Naive thymus-derived CD4-positive, alpha-beta T cell (primary cell): ENCODE measurements at regions not wholly inside any gene's neighbourhood (a gene's known extent, or its start where the extent isn't known, plus 50 kb on each side); places are given as distances from the start of the nearest gene placed in this dataset.

Source experiments
- ATAC-seq: fragments of 150-1000 bp; cut with Tn5 transposase; 2 replicates; pipeline ENCODE4 v1.10.0; 2021; ENCODE audit warnings: mild to moderate bottlenecking, moderate library complexity
- CTCF ChIA-PET: fragments of 350-600 bp; sonication (Branson Sonifier 250); formaldehyde crosslinking; loops from one replicate; lab custom pipeline; 2021; ENCODE audit warnings: antibody characterized with exemption; lab: Charles Lee
- POLR2A ChIA-PET: fragments of 350-600 bp; sonication (Branson Sonifier 250); formaldehyde crosslinking; loops from one replicate; lab custom pipeline; 2021; ENCODE audit warnings: antibody characterized with exemption, inconsistent platforms; lab: Charles Lee
- DNase-seq, 9 donors: peaks; one replicate each; pipeline versions ENCODE4 v3.0.0 to v3.0.0-alpha.2; 2020 to 2022; ENCODE audit warnings: mixed read lengths in 1 of 9
- H3K27ac ChIP-seq: one replicate; pipeline ENCODE4 v1.7.0; 2013; ENCODE audit warnings: mild to moderate bottlenecking, low read depth, low read length, moderate library complexity
- H3K27me3 ChIP-seq, 2 donors: one replicate each; pipeline ENCODE4 v1.7.0; 2013; ENCODE audit warnings: low read length in 2 of 2, mild to moderate bottlenecking in 2 of 2, moderate library complexity in 2 of 2; ENCODE audit not compliant: control insufficient read depth in 2 of 2, insufficient read depth in 2 of 2
- H3K36me3 ChIP-seq, 3 experiments: 1 replicate in 2 of 3; 2 replicates in 1 of 3; pipeline ENCODE4 v1.7.0; 2013; ENCODE audit warnings: low read length in 3 of 3, mild to moderate bottlenecking in 3 of 3, moderate library complexity in 1 of 3; ENCODE audit not compliant: insufficient read depth in 3 of 3, control insufficient read depth in 2 of 3
- H3K4me1 ChIP-seq, 2 donors: one replicate each; pipeline ENCODE4 v1.7.0; 2013; ENCODE audit warnings: low read length in 2 of 2, mild to moderate bottlenecking in 2 of 2, moderate library complexity in 1 of 2; ENCODE audit not compliant: control insufficient read depth in 2 of 2, insufficient read depth in 2 of 2
- H3K4me3 ChIP-seq: 2 replicates; pipeline ENCODE4 v1.7.0; 2013; ENCODE audit warnings: mild to moderate bottlenecking, low read length
- H3K9me3 ChIP-seq, 3 experiments: 1 replicate in 2 of 3; 2 replicates in 1 of 3; pipeline ENCODE4 v1.7.0; 2013; ENCODE audit warnings: low read length in 3 of 3; ENCODE audit not compliant: control insufficient read depth in 2 of 3
- H3K27ac Mint-ChIP-seq, 9 donors: one replicate each; pipeline ENCODE4 v1.8.0; 2020 to 2022; ENCODE audit warnings: mixed read lengths in 9 of 9, mild to moderate bottlenecking in 8 of 9, moderate library complexity in 5 of 9, inconsistent platforms in 2 of 9
- H3K27me3 Mint-ChIP-seq, 5 donors: one replicate each; pipeline ENCODE4 v1.8.0; 2021 to 2022; ENCODE audit warnings: mixed read lengths in 5 of 5, mild to moderate bottlenecking in 1 of 5
- H3K36me3 Mint-ChIP-seq, 5 donors: one replicate each; pipeline ENCODE4 v1.8.0; 2020 to 2022; ENCODE audit warnings: mixed read lengths in 5 of 5, mild to moderate bottlenecking in 3 of 5, inconsistent platforms in 1 of 5
- H3K4me1 Mint-ChIP-seq, 7 donors: one replicate each; pipeline ENCODE4 v1.8.0; 2020 to 2022; ENCODE audit warnings: mixed read lengths in 7 of 7, mild to moderate bottlenecking in 3 of 7, inconsistent platforms in 1 of 7
- H3K4me3 Mint-ChIP-seq, 10 donors: one replicate each; pipeline ENCODE4 v1.8.0; 2020 to 2022; ENCODE audit warnings: mild to moderate bottlenecking in 10 of 10, mixed read lengths in 10 of 10, moderate library complexity in 6 of 10, inconsistent platforms in 2 of 10
- H3K9me3 Mint-ChIP-seq, 11 donors: one replicate each; pipeline ENCODE4 v1.8.0; 2020 to 2022; ENCODE audit warnings: mixed read lengths in 11 of 11, mild to moderate bottlenecking in 4 of 11, inconsistent platforms in 1 of 11, moderate library complexity in 1 of 11
- intact Hi-C, 2 donors: fragments of 100-400 bp; cut with micrococcal nuclease; formaldehyde crosslinking; loops; one replicate each; pipeline ENCODE4 v1.15.1; 2023

GRCh38 chr18:44089732-44090131 is 591.0 kb upstream of the SETBP1 start:
- Mint-ChIP-seq H3K27me3 (no peaks in the 10 kb centered on the region), H3K27ac (no peak overlapping the region), H3K4me1 (no peaks in the 10 kb centered on the region), H3K4me3 (no peak overlapping the region), H3K36me3 (no peaks in the 10 kb centered on the region), H3K9me3 (peaks cover 0 to 18% (median under 1%) of the 10 kb centered on the region in 11 donors)
- no peaks in the 10 kb centered on the region for H3K27me3 ChIP-seq
- ChIA-PET POLR2A (no interaction called here), CTCF (no interaction called here)
- no peak for ATAC-seq
- intact Hi-C loops, result no loop called here
- H3K9me3 ChIP-seq, result no peaks in the 10 kb centered on the region
- no peak overlapping the region for H3K4me3 ChIP-seq
- H3K4me1 ChIP-seq, result no peaks in the 10 kb centered on the region
- H3K27ac ChIP-seq, result no peak overlapping the region
- H3K36me3 ChIP-seq, result no peaks in the 10 kb centered on the region
- DNase-seq, result no peak

- H3K27me3 Mint-ChIP-seq, result no peaks in the 10 kb centered on the region
- H3K9me3 ChIP-seq, result no peaks in the 10 kb centered on the region
- no peaks in the 10 kb centered on the region for H3K4me1 Mint-ChIP-seq
- CTCF ChIA-PET, result no interaction called here
- no peak overlapping the region for H3K4me3 ChIP-seq
- no peak for ATAC-seq
- H3K4me3 Mint-ChIP-seq, result no peak overlapping the region
- intact Hi-C loops, result no loop called here
- H3K27ac Mint-ChIP-seq, result no peak overlapping the region
- peaks cover 0 to 14% (median 5%) of the 10 kb centered on the region in 11 donors for H3K9me3 Mint-ChIP-seq
- no peaks in the 10 kb centered on the region for H3K36me3 ChIP-seq
- no peak for DNase-seq
- H3K27ac ChIP-seq, result no peak overlapping the region
- peaks cover 0 to 3% (median 0%) of the 10 kb centered on the region in 5 donors for H3K36me3 Mint-ChIP-seq
- H3K4me1 ChIP-seq, result no peaks in the 10 kb centered on the region
- no peaks in the 10 kb centered on the region for H3K27me3 ChIP-seq
- POLR2A ChIA-PET, result no interaction called here
These were observed 590.2 kb upstream of the SETBP1 start for GRCh38 chr18:44090453-44090852.

- peaks cover 0 to 17% (median 9%) of the 10 kb centered on the region in 11 donors for H3K9me3 Mint-ChIP-seq
These were observed 587.4 kb upstream of the SETBP1 start for GRCh38 chr18:44093253-44093652.

GRCh38 chr18:44096016-44096415 is 584.7 kb upstream of the SETBP1 start:
- Mint-ChIP-seq H3K9me3 (peaks cover 0 to 20% (median 10%) of the 10 kb centered on the region in 11 donors), H3K27me3 (no peaks in the 10 kb centered on the region), H3K4me3 (no peak overlapping the region), H3K27ac (no peak overlapping the region), H3K36me3 (peaks cover 0 to 6% (median 0%) of the 10 kb centered on the region in 5 donors), H3K4me1 (no peaks in the 10 kb centered on the region)
- Histone ChIP-seq H3K36me3 (no peaks in the 10 kb centered on the region), H3K9me3 (no peaks in the 10 kb centered on the region), H3K4me3 (no peak overlapping the region), H3K27me3 (no peaks in the 10 kb centered on the region), H3K27ac (no peak overlapping the region), H3K4me1 (no peaks in the 10 kb centered on the region)
- intact Hi-C loops, result no loop called here
- no peak for DNase-seq
- ChIA-PET CTCF (no interaction called here), POLR2A (no interaction called here)
- ATAC-seq, result no peak

More at GRCh38 chr18:44093253-44093652, 587.4 kb upstream of the SETBP1 start:
- Histone ChIP-seq H3K36me3 (no peaks in the 10 kb centered on the region), H3K27me3 (no peaks in the 10 kb centered on the region), H3K9me3 (no peaks in the 10 kb centered on the region), H3K27ac (no peak overlapping the region), H3K4me3 (no peak overlapping the region), H3K4me1 (no peaks in the 10 kb centered on the region)
- CTCF ChIA-PET, result no interaction called here
- no peak for ATAC-seq
- Mint-ChIP-seq H3K27ac (no peak overlapping the region), H3K36me3 (peaks cover 0 to 6% (median 0%) of the 10 kb centered on the region in 5 donors), H3K4me3 (no peak overlapping the region), H3K27me3 (no peaks in the 10 kb centered on the region), H3K4me1 (no peaks in the 10 kb centered on the region)
- no peak for DNase-seq
- POLR2A ChIA-PET, result no interaction called here
- intact Hi-C loops, result no loop called here

- Mint-ChIP-seq H3K9me3 (peaks cover 0 to 25% (median 12%) of the 10 kb centered on the region in 11 donors), H3K27me3 (no peaks in the 10 kb centered on the region), H3K4me1 (no peaks in the 10 kb centered on the region), H3K27ac (no peak overlapping the region), H3K4me3 (no peak overlapping the region), H3K36me3 (peaks cover 0 to 6% (median 0%) of the 10 kb centered on the region in 5 donors)
- DNase-seq, result no peak
- intact Hi-C loops, result no loop called here
- Histone ChIP-seq H3K27me3 (no peaks in the 10 kb centered on the region), H3K9me3 (no peaks in the 10 kb centered on the region), H3K4me3 (no peak overlapping the region), H3K27ac (no peak overlapping the region), H3K4me1 (no peaks in the 10 kb centered on the region), H3K36me3 (no peaks in the 10 kb centered on the region)
- no peak for ATAC-seq
- POLR2A ChIA-PET, result no interaction called here
- CTCF ChIA-PET, result no interaction called here
These were observed 582.1 kb upstream of the SETBP1 start for GRCh38 chr18:44098551-44099098.

- H3K36me3 Mint-ChIP-seq, result no peaks in the 10 kb centered on the region
These were observed 573.5 kb upstream of the SETBP1 start for GRCh38 chr18:44107187-44107586.

GRCh38 chr18:44111337-44111736 is 569.4 kb upstream of the SETBP1 start:
- ATAC-seq (no peak), DNase-seq (no peak)
- no peak overlapping the region for H3K4me3 Mint-ChIP-seq
- peaks cover 0 to 3% (median 0%) of the 10 kb centered on the region in 5 donors for H3K27me3 Mint-ChIP-seq
- H3K9me3 ChIP-seq, result no peaks in the 10 kb centered on the region
- H3K27me3 ChIP-seq, result no peaks in the 10 kb centered on the region
- intact Hi-C loops, result no loop called here
- ChIA-PET CTCF (no interaction called here), POLR2A (no interaction called here)
- H3K36me3 ChIP-seq, result no peaks in the 10 kb centered on the region
- peaks cover 0 to 12% (median 4%) of the 10 kb centered on the region in 11 donors for H3K9me3 Mint-ChIP-seq
- H3K4me1 ChIP-seq, result no peaks in the 10 kb centered on the region
- no peaks in the 10 kb centered on the region for H3K4me1 Mint-ChIP-seq
- no peak overlapping the region for H3K27ac Mint-ChIP-seq
- no peaks in the 10 kb centered on the region for H3K36me3 Mint-ChIP-seq
- H3K4me3 ChIP-seq, result no peak overlapping the region
- no peak overlapping the region for H3K27ac ChIP-seq

More at GRCh38 chr18:44107187-44107586, 573.5 kb upstream of the SETBP1 start:
- CTCF ChIA-PET, result interaction anchor here (0.7 kb wide), 1 partner anchor 10 kb away, joined by 3 read pairs; no protein-coding TSS in a partner anchor
- Histone ChIP-seq H3K4me1 (no peaks in the 10 kb centered on the region), H3K9me3 (no peaks in the 10 kb centered on the region), H3K36me3 (no peaks in the 10 kb centered on the region), H3K27me3 (no peaks in the 10 kb centered on the region), H3K27ac (no peak overlapping the region), H3K4me3 (no peak overlapping the region)
- POLR2A ChIA-PET, result no interaction called here
- no peaks in the 10 kb centered on the region for H3K4me1 Mint-ChIP-seq
- intact Hi-C loops, result no loop called here
- ATAC-seq (no peak), DNase-seq (no peak)
- H3K9me3 Mint-ChIP-seq, result peaks cover 0 to 18% (median 6%) of the 10 kb centered on the region in 11 donors
- H3K27me3 Mint-ChIP-seq, result no peaks in the 10 kb centered on the region
- H3K27ac Mint-ChIP-seq, result no peak overlapping the region
- no peak overlapping the region for H3K4me3 Mint-ChIP-seq
